NCI-H82 treated with DMSO at 0.1 percent for 48 hours (cell line): ENCODE measurements at regions not wholly inside any gene's neighbourhood (a gene's known extent, or its start where the extent isn't known, plus 50 kb on each side); places are given as distances from the start of the nearest gene placed in this dataset.

Experiments used
- DNase-seq: peaks from one replicate; lab custom pipeline; 2025; ENCODE audit not compliant: unreplicated experiment; lab: John Stamatoyannopoulos, UW

DNA sequence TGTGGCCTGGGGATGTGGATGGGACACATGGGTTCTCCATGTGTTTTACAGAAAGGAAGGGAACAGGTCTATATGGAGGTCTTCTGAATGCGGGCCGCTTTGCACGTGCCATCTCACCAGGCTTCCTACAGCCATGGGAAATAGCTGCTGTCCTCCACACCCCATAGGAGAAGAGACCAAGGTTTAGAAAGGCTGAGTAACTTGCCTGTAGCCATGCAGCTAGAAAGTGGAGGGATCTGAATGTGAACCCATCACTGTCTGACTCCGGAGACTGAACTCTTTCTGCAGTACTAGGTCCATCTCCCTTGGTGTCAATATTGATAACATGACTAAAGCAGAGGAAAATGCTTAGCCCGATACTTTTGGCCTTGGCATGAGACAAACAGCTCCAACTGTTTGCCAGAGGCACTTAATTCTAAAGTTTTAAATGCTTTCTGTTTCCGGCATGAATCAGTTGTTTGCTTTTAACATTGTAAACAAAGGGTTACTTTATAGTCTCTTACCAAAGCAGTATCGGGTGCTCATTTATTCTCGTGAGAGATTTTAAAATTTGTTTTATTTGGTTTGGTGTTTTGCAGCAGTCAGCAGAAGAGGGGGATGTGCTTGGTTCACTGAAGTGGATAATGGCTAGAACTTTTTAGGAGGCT, 64.8 kb upstream of the LOXL4 start:
- no peak for DNase-seq

DNA sequence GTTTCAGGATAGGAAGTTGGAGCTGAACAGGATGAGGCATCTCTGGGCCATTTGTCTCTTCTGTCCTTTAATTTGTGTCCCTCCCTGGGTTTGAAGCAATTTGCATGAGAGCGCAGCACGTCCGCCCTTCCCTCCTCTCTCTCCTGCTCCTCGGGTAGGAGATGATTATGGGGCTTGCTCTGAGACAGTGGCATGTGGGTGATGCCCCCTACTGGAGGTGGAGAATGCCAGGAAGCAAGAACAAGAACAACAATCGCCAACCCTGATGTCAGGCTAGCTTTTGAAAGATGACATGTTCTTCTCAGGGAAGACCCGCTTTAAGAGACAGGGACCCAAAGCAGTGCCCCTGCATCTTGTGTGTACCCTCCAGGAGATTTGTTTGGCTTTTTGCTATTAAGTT, 63.9 kb upstream of the LOXL4 start:
- peak; percentile 7 for DNase-seq

DNA sequence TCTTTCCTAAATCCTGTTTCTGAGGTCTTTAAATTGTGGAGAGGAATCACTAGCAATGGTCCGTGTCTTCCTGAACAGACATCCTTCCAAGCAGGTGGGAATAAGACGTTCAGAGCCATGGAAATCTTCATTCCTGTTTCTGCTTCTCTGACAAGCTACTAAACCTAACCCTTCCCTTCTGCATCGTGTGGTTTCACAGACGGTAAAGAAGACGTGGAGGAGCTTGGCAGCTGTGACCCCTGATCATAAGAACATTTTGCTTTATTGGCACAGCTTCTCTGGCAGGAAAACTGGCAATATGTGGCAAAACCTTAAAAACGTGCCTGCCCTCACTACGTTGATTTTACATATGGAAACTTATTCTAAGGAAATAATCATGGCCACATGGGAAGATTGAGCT, 63.0 kb upstream of the LOXL4 start:
- no peak for DNase-seq

DNA sequence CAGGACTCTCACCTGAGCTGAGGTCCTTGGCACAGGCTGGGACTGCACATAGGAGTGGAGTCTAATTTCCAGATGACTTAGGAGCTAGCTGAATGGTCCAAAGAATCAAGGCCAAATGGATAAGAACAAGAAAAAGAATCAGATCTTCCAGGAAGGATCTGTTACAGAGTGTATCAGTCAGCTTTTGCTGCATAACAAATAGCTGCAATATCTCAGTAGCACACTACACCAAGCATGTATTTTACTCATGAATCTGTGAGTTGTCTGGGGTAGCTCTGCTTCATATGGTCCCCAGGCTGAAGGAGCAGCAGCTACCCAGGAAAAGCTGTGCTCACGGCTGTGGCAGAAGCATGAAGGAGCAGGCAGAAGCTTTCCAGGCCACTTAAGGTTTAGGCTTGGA, 60.6 kb upstream of the LOXL4 start:
- no peak for DNase-seq

DNA sequence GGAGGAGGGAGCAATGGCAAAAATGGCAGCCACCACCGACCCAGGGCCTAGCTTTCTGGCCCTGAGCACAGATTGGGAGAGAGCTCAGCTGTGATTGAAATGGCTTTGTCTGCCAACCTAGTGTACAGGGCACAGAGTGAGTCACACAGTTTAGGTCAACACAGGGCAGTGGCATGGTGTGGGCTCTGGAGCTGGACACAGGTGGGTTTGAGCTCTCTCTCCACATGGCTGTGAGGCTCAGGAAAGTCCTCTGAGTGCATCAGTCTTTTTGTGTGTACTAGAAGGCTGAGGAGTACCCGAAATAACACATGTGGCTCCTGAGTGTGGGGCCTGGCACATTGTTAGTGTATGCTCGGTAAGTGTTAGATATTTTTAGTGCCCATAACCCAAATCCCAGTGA, 60.2 kb upstream of the LOXL4 start:
- DNase-seq, result no peak

DNA sequence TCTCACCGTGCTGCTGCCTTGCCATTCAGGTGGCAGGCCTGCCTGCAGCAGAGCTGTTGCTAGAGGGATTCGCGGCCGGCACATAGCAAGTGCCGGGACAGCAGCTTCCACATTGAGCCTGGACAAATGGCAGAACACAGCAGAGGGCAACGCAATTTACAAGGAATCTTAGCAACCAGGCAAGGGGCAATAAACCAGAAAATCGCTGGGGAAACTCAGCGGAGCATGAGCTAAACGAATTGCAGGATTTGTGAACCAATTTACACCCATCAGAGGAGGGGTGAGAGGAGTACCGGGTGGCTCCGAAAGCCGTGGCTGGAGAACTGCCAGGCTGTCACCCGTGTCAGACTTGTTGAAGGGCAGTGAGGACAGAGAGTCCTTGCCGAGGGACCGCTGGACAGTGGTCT, 58.6 kb upstream of the LOXL4 start:
- no peak for DNase-seq

DNA sequence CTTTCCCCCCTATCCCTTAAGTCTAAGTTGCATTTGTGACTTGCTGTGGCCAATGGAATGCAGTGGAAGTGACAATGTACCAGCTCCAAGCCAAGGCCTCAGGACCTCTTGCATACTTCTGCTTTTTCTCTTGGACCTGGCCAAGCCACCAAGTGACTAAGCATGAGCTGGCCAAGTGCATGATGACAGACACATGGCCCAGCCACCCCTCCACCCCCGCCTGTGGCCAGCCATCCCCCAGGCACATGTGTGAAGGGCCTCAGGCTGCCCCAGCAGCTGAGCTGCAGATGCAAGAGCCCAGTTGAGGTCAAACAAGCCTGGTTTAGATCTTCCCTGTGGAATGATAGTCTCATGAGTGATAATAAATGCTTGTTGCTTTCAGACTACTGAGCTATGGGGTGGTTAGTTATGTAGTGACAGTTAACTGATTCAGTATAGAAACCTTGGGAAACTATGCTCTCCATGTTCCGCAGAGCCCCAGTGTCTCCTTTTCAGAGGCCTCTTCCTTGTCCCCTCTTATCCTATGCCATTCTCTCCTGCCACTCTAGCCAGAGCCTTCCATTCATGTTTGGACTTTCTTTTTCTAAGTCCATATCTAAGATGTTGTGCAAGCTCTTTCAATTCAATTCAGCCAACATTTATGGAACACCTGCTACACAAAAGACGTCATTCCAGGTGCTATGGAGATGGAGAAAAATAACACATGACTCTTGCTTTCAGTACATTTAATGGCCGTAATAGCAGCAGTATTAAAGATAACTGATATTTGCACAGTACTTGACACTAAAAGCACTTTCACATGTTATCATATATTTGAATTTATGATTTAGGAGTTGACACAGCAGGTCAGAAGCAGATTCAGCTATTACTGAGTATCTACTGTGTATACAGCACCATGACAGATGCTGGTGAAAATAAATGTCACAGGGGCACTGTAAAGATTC, 55.5 kb upstream of the LOXL4 start:
- DNase-seq, result no peak

DNA sequence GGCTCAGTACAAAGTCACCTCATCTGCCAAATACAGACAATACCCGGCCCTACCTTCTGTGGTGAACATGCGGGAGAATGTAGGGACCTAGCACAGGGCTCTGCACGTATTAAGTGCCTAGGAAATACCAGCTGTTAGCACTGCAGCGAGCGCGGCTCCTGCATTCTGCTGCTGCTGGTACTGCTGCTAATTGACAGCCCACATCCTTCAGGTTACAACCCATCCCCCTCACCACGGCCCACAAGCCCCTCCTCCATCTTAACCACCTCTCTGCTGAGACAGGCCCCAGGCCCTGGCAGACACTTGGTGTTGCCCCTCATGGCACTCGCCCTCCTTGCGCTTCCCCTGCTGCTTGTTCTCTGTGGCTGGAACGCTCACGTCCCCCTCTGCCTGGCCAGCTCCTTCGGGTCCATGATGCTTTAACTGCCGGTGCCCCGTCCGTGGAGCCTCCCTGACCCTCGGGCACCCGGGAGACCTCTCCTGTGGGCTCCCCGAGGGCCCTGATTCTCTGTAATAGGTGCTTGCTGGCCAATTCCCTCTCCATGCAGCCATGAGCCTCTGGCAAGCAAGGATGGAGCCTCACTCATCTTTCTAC, 53.3 kb upstream of the LOXL4 start:
- DNase-seq, result no peak

DNA sequence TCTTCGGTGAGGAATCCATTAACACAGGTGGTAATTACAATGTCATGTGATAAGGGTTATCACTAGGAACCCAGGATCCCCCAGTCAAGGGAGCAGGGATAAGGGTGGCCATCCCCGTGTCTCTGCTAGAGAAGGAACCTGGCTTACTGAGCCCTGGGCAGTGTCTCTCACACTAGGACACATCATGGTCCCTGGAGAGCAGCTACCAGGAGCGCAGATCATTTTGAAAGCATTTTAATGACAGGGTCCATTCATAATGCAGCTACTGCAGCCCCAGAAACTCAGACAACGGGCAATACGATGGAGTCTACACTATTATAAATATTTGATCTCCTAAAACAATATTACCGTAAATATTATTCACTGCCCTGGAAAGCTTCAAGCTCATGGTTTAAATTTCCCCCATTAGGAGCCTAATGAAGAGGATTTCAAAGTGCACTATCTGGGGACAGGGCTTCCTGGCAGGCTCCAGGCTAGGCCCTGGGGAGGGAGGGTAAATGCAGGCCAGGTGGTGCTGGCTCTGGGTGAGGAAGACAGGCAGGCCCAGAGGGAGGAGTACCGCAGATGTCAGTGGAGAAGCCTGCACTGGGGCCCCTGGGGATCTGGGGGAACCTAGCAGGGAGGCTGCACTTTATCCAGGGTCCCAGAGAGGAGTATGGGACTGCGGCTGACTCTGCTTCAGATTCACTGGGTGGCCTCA, 52.6 kb upstream of the LOXL4 start:
- no peak for DNase-seq

DNA sequence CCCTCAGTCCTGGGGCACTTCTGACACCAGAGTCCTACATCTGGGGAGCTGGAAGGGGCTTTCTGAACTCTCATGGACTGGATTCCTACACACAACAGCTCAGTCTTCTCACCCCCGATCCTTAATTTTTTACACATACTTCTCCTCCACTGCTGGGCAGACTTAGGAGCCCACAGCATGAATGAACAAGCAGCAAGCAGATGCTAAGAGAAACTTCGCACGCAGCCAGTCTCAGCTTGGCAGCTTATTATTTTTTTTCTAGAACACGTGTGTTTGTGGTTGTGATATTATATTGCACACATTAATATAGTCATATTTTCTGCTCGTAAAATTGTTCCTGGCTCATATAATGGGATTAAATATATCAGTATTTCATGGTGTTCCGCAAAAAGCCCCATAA, 50.9 kb upstream of the LOXL4 start:
- no peak for DNase-seq
